GM19240 (cell line): ENCODE measurements at regions not wholly inside any gene's neighbourhood (a gene's known extent, or its start where the extent isn't known, plus 50 kb on each side); places are given as distances from the start of the nearest gene placed in this dataset.

Source experiments
- DNase-seq: peaks from one replicate; pipeline ENCODE4 v3.0.0; 2011; ENCODE audit warnings: low spot score; ENCODE audit not compliant: insufficient read length

- no peak for DNase-seq
These were observed 143.9 kb downstream of the IRX2 start for GRCh38 chr5:2607598-2607997.

GRCh38 chr5:2603272-2603575 lies 148.3 kb downstream of the IRX2 start:
- no peak for DNase-seq

- no peak for DNase-seq
These were observed 148.8 kb downstream of the IRX2 start for GRCh38 chr5:2602451-2603271.

GRCh38 chr5:2598503-2598902 lies 153.0 kb downstream of the IRX2 start:
- no peak for DNase-seq

- DNase-seq, result no peak
These were observed 156.8 kb downstream of the IRX2 start for GRCh38 chr5:2594701-2595100.

- no peak for DNase-seq
These were observed 158.7 kb downstream of the IRX2 start for GRCh38 chr5:2592766-2593165.

GRCh38 chr5:2591777-2592453 lies 159.6 kb downstream of the IRX2 start:
- DNase-seq, result no peak

GRCh38 chr5:2588850-2589501 lies 162.5 kb downstream of the IRX2 start:
- no peak for DNase-seq

GRCh38 chr5:2587189-2588031 lies 164.1 kb downstream of the IRX2 start:
- DNase-seq, result no peak

- no peak for DNase-seq
These were observed 165.3 kb downstream of the IRX2 start for GRCh38 chr5:2586016-2586715.

- no peak for DNase-seq
These were observed 166.8 kb downstream of the IRX2 start for GRCh38 chr5:2584579-2585269.

- DNase-seq, result no peak
These were observed 169.0 kb downstream of the IRX2 start for GRCh38 chr5:2582507-2582906.

GRCh38 chr5:2582106-2582505 lies 169.4 kb downstream of the IRX2 start:
- DNase-seq, result no peak

GRCh38 chr5:2581418-2581817 lies 170.1 kb downstream of the IRX2 start:
- DNase-seq, result no peak

- DNase-seq, result no peak
These were observed 172.4 kb downstream of the IRX2 start for GRCh38 chr5:2579126-2579525.

- no peak for DNase-seq
These were observed 174.0 kb downstream of the IRX2 start for GRCh38 chr5:2577312-2578036.

- no peak for DNase-seq
These were observed 174.7 kb downstream of the IRX2 start for GRCh38 chr5:2576823-2577222.

- DNase-seq, result no peak
These were observed 175.6 kb downstream of the IRX2 start for GRCh38 chr5:2575871-2576270.

- DNase-seq, result no peak
These were observed 176.2 kb downstream of the IRX2 start for GRCh38 chr5:2575292-2575691.

- DNase-seq, result no peak
These were observed 177.3 kb downstream of the IRX2 start for GRCh38 chr5:2574155-2574554.
